AG04449 (cell line): ENCODE measurements at regions not wholly inside any gene's neighbourhood (a gene's known extent, or its start where the extent isn't known, plus 50 kb on each side); places are given as distances from the start of the nearest gene placed in this dataset.

ENCODE experiments used
- CTCF ChIA-PET: fragments of 350-600 bp; formaldehyde crosslinking; extraction: SDS; loops from one replicate; lab custom pipeline; 2021; ENCODE audit warnings: antibody characterized with exemption; lab: Yijun Ruan, JAX
- POLR2A ChIA-PET: fragments of 400-600, 350-600 bp; formaldehyde crosslinking; extraction: SDS; loops from one replicate; lab custom pipeline; 2020; ENCODE audit warnings: antibody characterized with exemption, inconsistent platforms; lab: Yijun Ruan, JAX
- DNase-seq: peaks from one replicate; pipeline ENCODE4 v3.0.0-alpha.2; 2010; ENCODE audit warnings: low read depth, low spot score
- H3K4me3 ChIP-seq: 2 replicates; pipeline ENCODE4 v1.5.1; 2011; ENCODE audit warnings: low read depth, mild to moderate bottlenecking, control low read depth, low read length
- CTCF ChIP-seq: IDR thresholded peaks from one replicate; pipeline ENCODE4 v1.5.1; 2011; ENCODE audit warnings: mild to moderate bottlenecking, moderate library complexity, low read length, control low read depth, inconsistent platforms; ENCODE audit not compliant: insufficient read depth; ENCODE audit errors: missing control alignments

GRCh38 chr3:16811950-16812349 is 72.8 kb upstream of the PLCL2 start:
- no peak for DNase-seq
- CTCF ChIA-PET: no interaction called here
- no peak overlapping the region for H3K4me3 ChIP-seq
- TF ChIP-seq CTCF: no peak
- POLR2A ChIA-PET: no interaction called here

GRCh38 chr3:16813336-16813735 is 71.4 kb upstream of the PLCL2 start:
- no peak overlapping the region for H3K4me3 ChIP-seq
- ChIA-PET CTCF (no interaction called here), POLR2A (no interaction called here)
- no peak for DNase-seq
- TF ChIP-seq CTCF: no peak

GRCh38 chr3:16816048-16816780 is 68.5 kb upstream of the PLCL2 start:
- H3K4me3 ChIP-seq: no peak overlapping the region
- no peak for TF ChIP-seq CTCF
- CTCF ChIA-PET: no interaction called here
- POLR2A ChIA-PET: no interaction called here
- no peak for DNase-seq

GRCh38 chr3:16817197-16817596 is 67.6 kb upstream of the PLCL2 start:
- DNase-seq: no peak
- TF ChIP-seq CTCF: no peak
- CTCF ChIA-PET: no interaction called here
- no peak overlapping the region for H3K4me3 ChIP-seq
- POLR2A ChIA-PET: interaction anchor here (0.6 kb wide), 1 partner anchor 24 kb away, joined by 3 read pairs; no protein-coding TSS in a partner anchor

GRCh38 chr3:16818194-16818593 is 66.6 kb upstream of the PLCL2 start:
- ChIA-PET CTCF (no interaction called here), POLR2A (no interaction called here)
- DNase-seq: no peak
- no peak for TF ChIP-seq CTCF
- no peak overlapping the region for H3K4me3 ChIP-seq

GRCh38 chr3:16818945-16819344 is 65.8 kb upstream of the PLCL2 start:
- ChIA-PET CTCF (no interaction called here), POLR2A (no interaction called here)
- TF ChIP-seq CTCF: no peak
- no peak for DNase-seq
- no peak overlapping the region for H3K4me3 ChIP-seq
